ENCODE measurements at regions not wholly inside any gene's neighbourhood (a gene's known extent, or its start where the extent isn't known, plus 50 kb on each side); places are given as distances from the start of the nearest gene placed in this dataset.

- DNase-seq (ENCODE audit: insufficient read length, low spot score): no peak
- no peak for TF ChIP-seq CTCF (IDR thresholded peaks at IDR 0.05; ENCODE audit: insufficient read depth, missing control alignments)
- FAIRE-seq: no peak
Observed at GRCh38 chr15:31852933-31853799, 177.1 kb upstream of the CHRNA7 start.

- FAIRE-seq (no peak), DNase-seq (ENCODE audit: insufficient read length, low spot score) (no peak)
- no peak for TF ChIP-seq CTCF (IDR thresholded peaks at IDR 0.05; ENCODE audit: insufficient read depth, missing control alignments)
Observed at GRCh38 chr15:31856581-31856980, 173.7 kb upstream of the CHRNA7 start.

GRCh38 chr15:31857194-31857593 lies 173.1 kb upstream of the CHRNA7 start:
- TF ChIP-seq CTCF (IDR thresholded peaks at IDR 0.05; ENCODE audit: insufficient read depth, missing control alignments): peak; percentile 2
- FAIRE-seq (no peak), DNase-seq (ENCODE audit: insufficient read length, low spot score) (no peak)

GRCh38 chr15:31858026-31858425 lies 172.3 kb upstream of the CHRNA7 start:
- DNase-seq (ENCODE audit: insufficient read length, low spot score) (no peak), FAIRE-seq (no peak)
- no peak for TF ChIP-seq CTCF (IDR thresholded peaks at IDR 0.05; ENCODE audit: insufficient read depth, missing control alignments)

GRCh38 chr15:31866248-31866647 lies 164.1 kb upstream of the CHRNA7 start:
- DNase-seq (ENCODE audit: insufficient read length, low spot score): no peak
- TF ChIP-seq CTCF (IDR thresholded peaks at IDR 0.05; ENCODE audit: insufficient read depth, missing control alignments): no peak
- no peak for FAIRE-seq

GRCh38 chr15:31867536-31868442 lies 162.5 kb upstream of the CHRNA7 start:
- DNase-seq (ENCODE audit: insufficient read length, low spot score): no peak
- TF ChIP-seq CTCF (IDR thresholded peaks at IDR 0.05; ENCODE audit: insufficient read depth, missing control alignments): peak; percentile 91
- FAIRE-seq: peak; percentile 55
